SHP77 (cell line): ENCODE measurements at regions not wholly inside any gene's neighbourhood (a gene's known extent, or its start where the extent isn't known, plus 50 kb on each side); places are given as distances from the start of the nearest gene placed in this dataset.

Source experiments
- DNase-seq, 2 experiments: peaks; one replicate each; lab custom pipeline; 2025; lab: John Stamatoyannopoulos, UW

DNA sequence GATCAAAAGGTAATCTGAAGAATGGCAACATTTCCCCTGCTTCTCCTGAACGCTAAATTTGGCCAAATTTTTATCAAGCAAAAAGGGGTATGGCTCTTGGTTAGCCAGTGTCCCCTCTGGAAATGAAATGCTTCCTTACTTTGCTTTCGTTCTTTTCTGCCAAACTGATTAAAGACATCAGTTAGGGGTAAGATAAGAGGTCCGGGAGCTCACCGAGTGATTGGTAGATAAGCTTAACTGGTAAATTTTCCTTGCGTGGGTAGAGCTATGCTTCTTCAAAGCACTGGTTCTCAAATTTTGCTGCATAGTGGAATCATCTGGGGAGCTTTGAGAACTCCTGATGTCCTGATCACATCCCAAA is 62.7 kb upstream of the MAPRE2 start:
- no peak for DNase-seq

GRCh38 chr18:34978953-34979608 is 62.1 kb upstream of the MAPRE2 start:
- DNase-seq = peak; percentile 70 to 77

DNA sequence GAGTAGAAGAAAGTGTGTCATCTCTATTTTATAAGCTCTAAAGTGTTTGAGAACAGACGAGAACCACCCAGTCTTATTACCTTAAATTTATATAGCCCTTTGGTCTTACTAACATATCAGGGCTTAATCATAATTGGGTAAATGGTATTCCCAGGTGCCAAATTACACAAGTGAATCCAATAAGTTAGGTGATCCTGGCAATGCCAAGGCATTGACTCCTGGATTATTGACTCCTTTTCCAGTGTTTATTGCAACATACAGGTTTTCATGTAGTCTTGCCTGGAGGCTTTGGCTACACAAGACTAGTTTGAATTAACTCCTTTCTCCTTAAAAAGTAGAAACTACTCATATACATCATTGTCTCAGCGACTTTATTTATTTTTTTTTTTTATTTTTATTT is 59.7 kb upstream of the MAPRE2 start:
- no peak for DNase-seq

- no peak for DNase-seq
Observed at GRCh38 chr18:34985963-34986362, 55.2 kb upstream of the MAPRE2 start.

- no peak for DNase-seq
Observed at GRCh38 chr18:34990597-34990996, 50.6 kb upstream of the MAPRE2 start.

GRCh38 chr18:34991152-34991551 is 50.1 kb upstream of the MAPRE2 start:
- no peak for DNase-seq
